Astrocyte (in vitro differentiated cells and primary cell): ENCODE measurements at regions not wholly inside any gene's neighbourhood (a gene's known extent, or its start where the extent isn't known, plus 50 kb on each side); places are given as distances from the start of the nearest gene placed in this dataset.
"Not testable (repeated sequence)": the region's sequence is repeated elsewhere in the genome, so short reads cannot be mapped to it uniquely, and the experiment has no call there.

Experiments used
- DNase-seq: peaks from one replicate; pipeline ENCODE4 v3.0.0-alpha.2; 2010; ENCODE audit warnings: low read depth
- FAIRE-seq: peaks from 2 replicates; lab custom pipeline; 2011; peaks lifted over from hg19 to GRCh38; lab: Jason Lieb, UNC
- H2AFZ ChIP-seq: 2 replicates; pipeline ENCODE4 v1.6.0; 2012; ENCODE audit warnings: low read depth, low read length, inconsistent platforms
- H3K27ac ChIP-seq: 2 replicates; pipeline ENCODE4 v1.5.1; 2011; ENCODE audit warnings: low read depth, low read length, inconsistent platforms
- H3K27me3 ChIP-seq: 2 replicates; pipeline ENCODE4 v1.6.0; 2011; ENCODE audit warnings: low read length, inconsistent platforms; ENCODE audit not compliant: insufficient read depth
- H3K36me3 ChIP-seq: 2 replicates; pipeline ENCODE4 v1.5.1; 2011; ENCODE audit warnings: low read length, inconsistent platforms; ENCODE audit not compliant: insufficient read depth
- H3K4me1 ChIP-seq: 2 replicates; pipeline ENCODE4 v1.5.1; 2011; ENCODE audit warnings: low read length, inconsistent platforms; ENCODE audit not compliant: insufficient read depth
- H3K4me2 ChIP-seq: 2 replicates; pipeline ENCODE4 v1.6.0; 2012; ENCODE audit warnings: low read length, inconsistent platforms
- H3K4me3 ChIP-seq: 2 replicates; pipeline ENCODE4 v1.5.1; 2011; ENCODE audit warnings: low read depth, mild to moderate bottlenecking, low read length, inconsistent platforms; ENCODE audit not compliant: insufficient read depth
- H3K79me2 ChIP-seq: 2 replicates; pipeline ENCODE4 v1.6.0; 2012; ENCODE audit warnings: mild to moderate bottlenecking, low read length, inconsistent platforms; ENCODE audit not compliant: insufficient read depth
- H3K9ac ChIP-seq: 2 replicates; pipeline ENCODE4 v1.6.0; 2012; ENCODE audit warnings: mild to moderate bottlenecking, low read length, inconsistent platforms
- H3K9me3 ChIP-seq: 2 replicates; pipeline ENCODE4 v1.5.1; 2012; ENCODE audit warnings: low read depth, mild to moderate bottlenecking, low read length, inconsistent platforms; ENCODE audit not compliant: insufficient read depth
- H4K20me1 ChIP-seq: 2 replicates; pipeline ENCODE4 v1.6.0; 2012; ENCODE audit warnings: low read length, inconsistent platforms; ENCODE audit not compliant: insufficient read depth
- H3K27ac Mint-ChIP-seq: one replicate; pipeline ENCODE4 v1.8.0; 2021; ENCODE audit warnings: mild to moderate bottlenecking, mixed read lengths; ENCODE audit not compliant: unreplicated experiment
- H3K27me3 Mint-ChIP-seq: one replicate; pipeline ENCODE4 v1.8.0; 2021; ENCODE audit warnings: low read depth, mixed read lengths; ENCODE audit not compliant: unreplicated experiment
- H3K36me3 Mint-ChIP-seq: one replicate; pipeline ENCODE4 v1.8.0; 2021; ENCODE audit warnings: low read depth, mixed read lengths; ENCODE audit not compliant: unreplicated experiment
- H3K4me1 Mint-ChIP-seq: one replicate; pipeline ENCODE4 v1.8.0; 2021; ENCODE audit warnings: low read depth, mixed read lengths; ENCODE audit not compliant: unreplicated experiment
- H3K4me3 Mint-ChIP-seq: one replicate; pipeline ENCODE4 v1.8.0; 2021; ENCODE audit warnings: mild to moderate bottlenecking, moderate library complexity, mixed read lengths; ENCODE audit not compliant: unreplicated experiment
- H3K9me3 Mint-ChIP-seq: one replicate; pipeline ENCODE4 v1.8.0; 2021; ENCODE audit warnings: mild to moderate bottlenecking, mixed read lengths; ENCODE audit not compliant: unreplicated experiment
- EZH2 ChIP-seq: IDR thresholded peaks from 2 replicates; pipeline ENCODE4 v1.6.1; 2012; ENCODE audit warnings: mild to moderate bottlenecking, low read length, inconsistent platforms; ENCODE audit not compliant: insufficient read depth
- TF ChIP-seq, protein P1 (sequence below): IDR thresholded peaks from 2 replicates; pipeline ENCODE4 v1.5.1; 2011; ENCODE audit warnings: low read depth, mild to moderate bottlenecking, inconsistent platforms, low read length, moderate library complexity; ENCODE audit not compliant: insufficient read depth

DNA sequence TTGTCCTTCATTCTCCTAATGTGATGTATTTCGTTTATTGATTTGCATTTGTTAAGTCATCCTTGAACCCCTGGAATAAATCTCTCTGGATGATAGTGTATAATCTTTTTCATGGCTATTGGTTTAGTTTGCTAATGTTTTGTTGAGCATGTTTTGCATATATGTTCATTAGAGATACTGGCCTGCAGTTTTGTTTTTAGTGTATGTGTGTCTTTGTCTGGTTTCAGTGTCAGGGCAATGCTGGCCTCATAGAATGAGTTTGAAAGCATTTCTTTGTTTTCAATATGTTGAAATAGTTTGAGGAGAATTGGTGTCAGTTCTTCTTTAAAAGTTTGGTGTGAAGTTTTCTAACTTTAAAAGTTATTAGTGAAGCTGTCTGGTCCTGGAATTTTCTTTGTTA lies 149.6 kb upstream of the ATP10B start:
- Histone ChIP-seq H3K4me1 (no peaks in the 10 kb centered on the region), H3K27ac (no peak overlapping the region), H3K4me2 (no peak overlapping the region), H3K9me3 (peaks cover 5% of the 10 kb centered on the region), H4K20me1 (no peaks in the 10 kb centered on the region), H3K9ac (no peak overlapping the region), H2AFZ (no peak overlapping the region), H3K4me3 (no peak overlapping the region), H3K79me2 (no peaks in the 10 kb centered on the region), H3K27me3 (no peaks in the 10 kb centered on the region), H3K36me3 (no peaks in the 10 kb centered on the region)
- Mint-ChIP-seq H3K27me3 (no peaks in the 10 kb centered on the region), H3K27ac (no peak overlapping the region), H3K36me3 (no peaks in the 10 kb centered on the region), H3K4me1 (peaks cover 3% of the 10 kb centered on the region), H3K9me3 (peaks cover 8% of the 10 kb centered on the region), H3K4me3 (no peak overlapping the region)
- TF ChIP-seq, protein P1, sequence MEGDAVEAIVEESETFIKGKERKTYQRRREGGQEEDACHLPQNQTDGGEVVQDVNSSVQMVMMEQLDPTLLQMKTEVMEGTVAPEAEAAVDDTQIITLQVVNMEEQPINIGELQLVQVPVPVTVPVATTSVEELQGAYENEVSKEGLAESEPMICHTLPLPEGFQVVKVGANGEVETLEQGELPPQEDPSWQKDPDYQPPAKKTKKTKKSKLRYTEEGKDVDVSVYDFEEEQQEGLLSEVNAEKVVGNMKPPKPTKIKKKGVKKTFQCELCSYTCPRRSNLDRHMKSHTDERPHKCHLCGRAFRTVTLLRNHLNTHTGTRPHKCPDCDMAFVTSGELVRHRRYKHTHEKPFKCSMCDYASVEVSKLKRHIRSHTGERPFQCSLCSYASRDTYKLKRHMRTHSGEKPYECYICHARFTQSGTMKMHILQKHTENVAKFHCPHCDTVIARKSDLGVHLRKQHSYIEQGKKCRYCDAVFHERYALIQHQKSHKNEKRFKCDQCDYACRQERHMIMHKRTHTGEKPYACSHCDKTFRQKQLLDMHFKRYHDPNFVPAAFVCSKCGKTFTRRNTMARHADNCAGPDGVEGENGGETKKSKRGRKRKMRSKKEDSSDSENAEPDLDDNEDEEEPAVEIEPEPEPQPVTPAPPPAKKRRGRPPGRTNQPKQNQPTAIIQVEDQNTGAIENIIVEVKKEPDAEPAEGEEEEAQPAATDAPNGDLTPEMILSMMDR, result no peak
- TF ChIP-seq EZH2, result no peak
- DNase-seq (no peak), FAIRE-seq (no peak)

DNA sequence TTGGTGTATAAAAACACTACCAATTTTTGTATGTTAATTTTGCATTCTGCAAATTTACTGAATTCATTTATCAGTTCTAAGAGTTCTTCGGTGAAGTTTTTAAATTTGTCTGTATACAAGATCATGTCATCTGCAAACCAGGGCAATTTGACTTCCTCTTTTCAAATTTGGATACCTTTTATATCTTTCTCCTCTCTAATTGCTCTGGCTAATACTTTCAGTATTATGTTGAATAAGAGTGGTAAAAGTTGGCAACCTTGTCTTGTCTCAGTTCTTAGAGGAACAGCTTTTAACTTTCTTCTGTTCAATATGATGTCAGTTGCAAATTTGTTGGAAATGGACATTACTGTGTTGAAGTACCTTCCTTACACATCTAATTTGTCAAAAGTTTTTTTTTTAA lies 149.1 kb upstream of the ATP10B start:
- H4K20me1 ChIP-seq, FAIRE-seq: not testable (repeated sequence)

DNA sequence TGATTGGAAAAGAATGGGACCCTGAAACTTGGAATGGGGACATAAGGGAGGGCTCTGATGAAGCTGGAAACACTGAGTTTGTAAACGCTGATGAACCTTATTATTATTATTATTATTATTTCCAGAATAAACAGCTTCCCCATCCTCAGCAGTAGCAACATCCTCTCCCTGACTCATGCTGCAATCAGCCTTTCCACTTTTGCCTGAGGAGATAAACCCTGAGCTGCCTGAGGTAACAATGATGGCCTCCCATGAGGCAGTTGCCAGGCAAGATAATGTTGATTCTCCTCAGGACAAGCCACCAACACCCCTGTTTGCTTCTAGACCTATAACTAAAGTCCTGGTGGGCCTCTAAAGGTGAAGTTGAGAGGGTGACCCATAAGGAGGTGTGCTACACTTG lies 139.2 kb upstream of the ATP10B start:
- Histone ChIP-seq H3K4me2 (no peak overlapping the region), H2AFZ (no peak overlapping the region), H3K79me2 (no peaks in the 10 kb centered on the region), H3K4me3 (no peak overlapping the region), H4K20me1 (no peaks in the 10 kb centered on the region), H3K4me1 (no peaks in the 10 kb centered on the region), H3K36me3 (no peaks in the 10 kb centered on the region), H3K27ac (no peak overlapping the region), H3K9ac (no peak overlapping the region), H3K27me3 (no peaks in the 10 kb centered on the region), H3K9me3 (peaks cover 3% of the 10 kb centered on the region)
- no peak for FAIRE-seq
- peaks cover 6% of the 10 kb centered on the region for H3K9me3 Mint-ChIP-seq
- no peak for DNase-seq
- TF ChIP-seq, protein P1, result no peak
- no peak for TF ChIP-seq EZH2
- H3K36me3 Mint-ChIP-seq, result no peaks in the 10 kb centered on the region
- H3K4me1 Mint-ChIP-seq, result no peaks in the 10 kb centered on the region
- no peak overlapping the region for H3K27ac Mint-ChIP-seq
- no peaks in the 10 kb centered on the region for H3K27me3 Mint-ChIP-seq
- H3K4me3 Mint-ChIP-seq, result no peak overlapping the region

More for the DNA sequence above, 149.1 kb upstream of the ATP10B start:
- H3K36me3 ChIP-seq, H3K9ac ChIP-seq, H3K27me3 Mint-ChIP-seq, H3K27ac Mint-ChIP-seq, H3K9me3 Mint-ChIP-seq, H3K79me2 ChIP-seq, H3K27me3 ChIP-seq, H3K36me3 Mint-ChIP-seq, H2AFZ ChIP-seq, H3K4me1 Mint-ChIP-seq, H3K4me2 ChIP-seq, H3K4me1 ChIP-seq, H3K27ac ChIP-seq, H3K9me3 ChIP-seq, DNase-seq, H3K4me3 Mint-ChIP-seq, H3K4me3 ChIP-seq: not testable (repeated sequence)
